ENCODE measurements at regions not wholly inside any gene's neighbourhood (a gene's known extent, or its start where the extent isn't known, plus 50 kb on each side); places are given as distances from the start of the nearest gene placed in this dataset.

- Histone ChIP-seq H3K27me3 (ENCODE audit: control insufficient read depth in 3 of 3, insufficient read depth in 3 of 3, low read length in 2 of 3) (no peaks in the 10 kb centered on the region), H3K36me3 (ENCODE audit: control insufficient read depth in 4 of 4, insufficient read depth in 4 of 4, low read length in 4 of 4) (no peaks in the 10 kb centered on the region), H3K4me1 (ENCODE audit: control insufficient read depth in 5 of 5, insufficient read depth in 5 of 5, low read length in 5 of 5) (peaks cover 0 to 69% (median 28%) of the 10 kb centered on the region in 5 donors), H3K4me3 (no peak overlapping the region), H3K9me3 (ENCODE audit: control insufficient read depth in 4 of 4, insufficient read depth in 3 of 4, low read length in 3 of 4) (peaks cover 0 to 1% (median 0%) of the 10 kb centered on the region in 4 donors), H3K27ac (ENCODE audit: low read depth in 1 of 2, low read length in 1 of 2) (no peak overlapping the region), H3K9ac (ENCODE audit: insufficient read depth in 1 of 2, low read length in 2 of 2) (no peak overlapping the region)
- TF ChIP-seq CTCF (IDR thresholded peaks at IDR 0.05; ENCODE audit: control extremely low read depth, extremely low read depth), result no peak
- ATAC-seq (ENCODE audit: insufficient read depth, low FRiP score) (no peak), DNase-seq (peak; percentile 94 to 96 (median 94))
- 85 to 86% methylated on average over 10 of the region's 10 CpGs for WGBS, 2 donors
Measured at GRCh38 chr9:89750117-89750791, 145.4 kb downstream of the GADD45G start.

GRCh38 chr9:89751079-89751825 lies 146.4 kb downstream of the GADD45G start:
- ATAC-seq (ENCODE audit: insufficient read depth, low FRiP score) (no peak), DNase-seq (peak; percentile 31 to 51 (median 49))
- H3K4me1 ChIP-seq (ENCODE audit: control insufficient read depth in 5 of 5, insufficient read depth in 5 of 5, low read length in 5 of 5), result peaks cover 0 to 67% (median 28%) of the 10 kb centered on the region in 5 donors
- H3K27me3 ChIP-seq (ENCODE audit: control insufficient read depth in 3 of 3, insufficient read depth in 3 of 3, low read length in 2 of 3), result no peaks in the 10 kb centered on the region
- no peak overlapping the region for H3K27ac ChIP-seq (ENCODE audit: low read depth in 1 of 2, low read length in 1 of 2)
- no peak for TF ChIP-seq CTCF (IDR thresholded peaks at IDR 0.05; ENCODE audit: control extremely low read depth, extremely low read depth)
- H3K4me3 ChIP-seq, result no peak overlapping the region
- WGBS, 2 donors, result 90 to 91% methylated on average over 6 of the region's 6 CpGs
- no peak overlapping the region for H3K9ac ChIP-seq (ENCODE audit: insufficient read depth in 1 of 2, low read length in 2 of 2)
- no peaks in the 10 kb centered on the region for H3K36me3 ChIP-seq (ENCODE audit: control insufficient read depth in 4 of 4, insufficient read depth in 4 of 4, low read length in 4 of 4)
- H3K9me3 ChIP-seq (ENCODE audit: control insufficient read depth in 4 of 4, insufficient read depth in 3 of 4, low read length in 3 of 4), result peaks cover 0 to 1% (median 0%) of the 10 kb centered on the region in 4 donors

DNA sequence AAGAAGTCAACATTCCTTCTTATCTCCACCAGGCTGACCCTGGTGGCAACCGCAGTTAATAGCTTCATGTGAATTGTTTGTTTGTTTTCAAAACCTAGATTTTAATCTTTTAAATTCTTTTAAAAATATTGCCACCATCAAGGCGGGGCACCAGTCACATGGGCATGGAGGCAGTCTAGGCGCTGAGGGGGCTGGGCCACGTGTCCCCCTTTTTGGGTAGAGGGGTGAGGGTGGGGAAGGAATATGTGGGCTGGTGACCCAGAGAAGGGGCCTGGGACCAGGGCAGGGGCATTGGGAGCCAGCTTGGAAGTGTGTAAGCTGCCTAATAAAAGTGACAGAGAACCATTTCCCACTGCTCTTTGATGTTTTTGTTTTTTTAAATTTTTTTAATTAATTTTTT lies 147.3 kb downstream of the GADD45G start:
- no peak overlapping the region for H3K27ac ChIP-seq (ENCODE audit: low read depth in 1 of 2, low read length in 1 of 2)
- no peak overlapping the region for H3K9ac ChIP-seq (ENCODE audit: insufficient read depth in 1 of 2, low read length in 2 of 2)
- peaks cover 0 to 1% (median 0%) of the 10 kb centered on the region in 4 donors for H3K9me3 ChIP-seq (ENCODE audit: control insufficient read depth in 4 of 4, insufficient read depth in 3 of 4, low read length in 3 of 4)
- DNase-seq, result no peak
- no peak for TF ChIP-seq CTCF (IDR thresholded peaks at IDR 0.05; ENCODE audit: control extremely low read depth, extremely low read depth)
- no peak overlapping the region for H3K4me3 ChIP-seq
- H3K36me3 ChIP-seq (ENCODE audit: control insufficient read depth in 4 of 4, insufficient read depth in 4 of 4, low read length in 4 of 4), result no peaks in the 10 kb centered on the region
- no peak for ATAC-seq (ENCODE audit: insufficient read depth, low FRiP score)
- peaks cover 0 to 62% (median 28%) of the 10 kb centered on the region in 5 donors for H3K4me1 ChIP-seq (ENCODE audit: control insufficient read depth in 5 of 5, insufficient read depth in 5 of 5, low read length in 5 of 5)
- H3K27me3 ChIP-seq (ENCODE audit: control insufficient read depth in 3 of 3, insufficient read depth in 3 of 3, low read length in 2 of 3), result no peaks in the 10 kb centered on the region
- 92 to 93% methylated on average over 4 of the region's 4 CpGs for WGBS, 2 donors
